Kidney (tissue), 10 donors: ENCODE measurements at regions not wholly inside any gene's neighbourhood (a gene's known extent, or its start where the extent isn't known, plus 50 kb on each side); places are given as distances from the start of the nearest gene placed in this dataset.
"Not testable (repeated sequence)": the region's sequence is repeated elsewhere in the genome, so short reads cannot be mapped to it uniquely, and the experiment has no call there.

ENCODE experiments used
- DNase-seq, 5 donors: peaks; one replicate each; pipeline ENCODE4 v3.0.0-alpha.2; 2013 to 2020
- FAIRE-seq: peaks from 2 replicates; lab custom pipeline; 2012; peaks lifted over from hg19 to GRCh38; lab: Jason Lieb, UNC
- H3K27ac ChIP-seq, 2 donors: one replicate each; pipeline ENCODE4 v1.7.0; 2013; ENCODE audit warnings: low read depth in 2 of 2, low read length in 2 of 2, inconsistent platforms in 1 of 2
- H3K27me3 ChIP-seq: one replicate; pipeline ENCODE4 v1.7.1; 2013; ENCODE audit warnings: low read length, inconsistent platforms; ENCODE audit not compliant: control insufficient read depth, insufficient read depth
- H3K36me3 ChIP-seq, 3 donors: one replicate each; pipeline versions ENCODE4 v1.7.0 to v1.7.1; 2013; ENCODE audit warnings: low read length in 3 of 3, control low read depth in 1 of 3, inconsistent platforms in 1 of 3; ENCODE audit not compliant: insufficient read depth in 3 of 3, control insufficient read depth in 2 of 3
- H3K4me1 ChIP-seq, 3 donors: one replicate each; pipeline versions ENCODE4 v1.7.0 to v1.7.1; 2013; ENCODE audit warnings: low read length in 3 of 3, inconsistent platforms in 1 of 3, low read depth in 1 of 3; ENCODE audit not compliant: control insufficient read depth in 2 of 3, insufficient read depth in 2 of 3
- H3K4me3 ChIP-seq, 3 donors: one replicate each; pipeline versions ENCODE4 v1.7.0 to v1.8.1; 2013; ENCODE audit warnings: low read length in 3 of 3, control low read depth in 1 of 3, inconsistent platforms in 1 of 3
- H3K9ac ChIP-seq, 3 donors: one replicate each; pipeline versions ENCODE4 v1.7.0 to v1.7.1; 2013; ENCODE audit warnings: low read length in 3 of 3, control low read depth in 1 of 3, inconsistent platforms in 1 of 3
- H3K9me3 ChIP-seq, 3 donors: one replicate each; pipeline versions ENCODE4 v1.7.0 to v1.7.1; 2013; ENCODE audit warnings: low read length in 3 of 3, control low read depth in 1 of 3, inconsistent platforms in 1 of 3; ENCODE audit not compliant: control insufficient read depth in 2 of 3, insufficient read depth in 1 of 3
- intact Hi-C: fragments of 100-400 bp; cut with DNase I; formaldehyde crosslinking; loops from one replicate; pipeline ENCODE4 v1.11.1; 2022
- donor health status: control.
- donor health status: control.
- donor health status: DM: yes; HTN: yes; CAD: no.
- donor health status: Normal renal cell carcinoma (clear cell type).

DNA sequence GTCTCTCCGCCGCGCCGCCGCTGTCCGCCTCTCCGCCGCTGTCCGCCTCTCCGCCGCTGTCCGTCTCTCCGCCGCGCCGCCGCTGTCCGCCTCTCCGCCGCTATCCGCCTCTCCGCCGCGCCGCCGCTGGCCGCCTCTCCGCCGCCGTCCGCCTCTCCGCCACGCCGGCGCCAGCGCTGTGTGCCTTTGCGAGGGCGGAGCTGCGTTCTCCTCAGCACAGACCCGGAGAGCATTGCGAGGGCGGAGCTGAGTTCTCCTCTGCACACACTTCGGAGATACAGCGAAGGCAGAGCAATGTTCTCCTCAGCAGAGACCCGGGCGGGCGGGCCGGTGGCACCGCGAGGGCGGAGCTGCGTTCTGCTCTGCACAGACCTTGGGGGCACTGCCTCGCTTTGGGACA lies 327.4 kb upstream of the PLGLB1 start:
- H3K36me3 ChIP-seq, H3K4me1 ChIP-seq, H3K4me3 ChIP-seq, FAIRE-seq, H3K9ac ChIP-seq, H3K27me3 ChIP-seq, DNase-seq, H3K27ac ChIP-seq, intact Hi-C loops, H3K9me3 ChIP-seq: not testable (repeated sequence)

GRCh38 chr2:87352178-87352934 lies 330.7 kb upstream of the PLGLB1 start:
- H3K9ac ChIP-seq, H3K27me3 ChIP-seq, FAIRE-seq, intact Hi-C loops, H3K27ac ChIP-seq, H3K4me3 ChIP-seq, H3K9me3 ChIP-seq, H3K4me1 ChIP-seq, H3K36me3 ChIP-seq: not testable (repeated sequence)
- DNase-seq: peak in 1 of 5 donors; percentile 41

DNA sequence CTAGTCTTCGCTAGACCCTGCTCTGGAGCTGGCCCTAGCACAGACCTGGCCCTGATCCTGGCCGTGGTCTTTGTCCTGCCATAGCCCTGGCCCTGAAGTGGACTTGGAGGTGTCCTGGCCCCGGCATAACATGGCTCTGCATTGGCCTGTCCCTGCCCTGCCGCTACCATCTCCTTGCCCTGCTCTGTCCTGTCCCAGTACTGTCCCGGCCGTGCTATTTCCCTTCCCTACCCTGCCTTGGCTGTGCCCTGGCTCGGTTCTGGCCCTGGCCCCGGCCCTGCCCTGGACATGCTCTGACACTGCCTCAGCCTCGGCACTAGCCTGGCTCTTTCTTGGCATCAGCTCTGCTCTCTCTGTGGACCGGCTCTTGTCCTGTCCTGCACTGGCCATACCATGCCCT lies 331.8 kb upstream of the PLGLB1 start:
- H3K27me3 ChIP-seq, FAIRE-seq, H3K36me3 ChIP-seq, H3K27ac ChIP-seq, H3K9ac ChIP-seq, H3K4me3 ChIP-seq, DNase-seq, H3K4me1 ChIP-seq, H3K9me3 ChIP-seq, intact Hi-C loops: not testable (repeated sequence)

GRCh38 chr2:87354102-87354501 lies 332.5 kb upstream of the PLGLB1 start:
- H3K9me3 ChIP-seq, FAIRE-seq, H3K27ac ChIP-seq, intact Hi-C loops, DNase-seq, H3K27me3 ChIP-seq, H3K36me3 ChIP-seq, H3K4me1 ChIP-seq, H3K9ac ChIP-seq, H3K4me3 ChIP-seq: not testable (repeated sequence)

DNA sequence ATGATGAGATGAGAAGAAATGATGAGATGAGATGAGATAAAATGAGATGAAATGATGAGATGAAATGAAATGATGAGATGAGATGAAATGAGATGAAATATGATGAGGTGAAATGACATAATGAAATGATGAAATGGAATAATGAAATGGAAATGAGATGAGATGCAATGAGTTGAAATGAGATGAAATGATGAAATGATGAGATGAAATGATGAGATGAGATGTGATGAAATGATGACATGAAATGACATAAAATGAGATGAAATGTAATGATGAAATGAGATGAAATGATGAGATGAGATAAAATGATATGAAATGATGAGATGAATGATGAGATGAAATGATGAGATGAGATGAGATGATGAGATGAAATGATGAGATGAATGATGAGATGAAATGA lies 338.6 kb upstream of the PLGLB1 start:
- H3K36me3 ChIP-seq, FAIRE-seq, intact Hi-C loops, H3K9ac ChIP-seq, H3K27ac ChIP-seq, H3K27me3 ChIP-seq, DNase-seq, H3K4me1 ChIP-seq, H3K9me3 ChIP-seq, H3K4me3 ChIP-seq: not testable (repeated sequence)

DNA sequence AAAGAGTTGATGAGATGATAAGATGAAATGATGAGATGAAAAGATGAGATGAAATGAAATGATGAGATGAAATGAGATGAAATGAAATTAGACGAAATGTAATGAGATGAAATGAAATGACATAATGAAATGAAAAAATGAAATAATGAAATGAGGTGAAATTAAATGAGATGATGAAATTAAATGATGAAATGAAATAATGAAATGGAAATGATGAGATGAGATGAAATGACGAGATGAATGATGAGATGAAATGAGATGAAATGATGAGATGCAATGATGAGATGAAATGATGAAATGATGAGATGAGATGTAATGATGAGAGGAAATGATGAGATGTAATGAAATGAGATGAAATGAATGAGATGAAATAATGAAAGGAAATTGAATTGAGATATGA lies 339.3 kb upstream of the PLGLB1 start:
- H3K27ac ChIP-seq, H3K9me3 ChIP-seq, intact Hi-C loops, H3K27me3 ChIP-seq, H3K36me3 ChIP-seq, DNase-seq, H3K4me3 ChIP-seq, H3K4me1 ChIP-seq, H3K9ac ChIP-seq, FAIRE-seq: not testable (repeated sequence)

- H3K9ac ChIP-seq, H3K36me3 ChIP-seq, intact Hi-C loops, H3K27me3 ChIP-seq, H3K9me3 ChIP-seq, H3K4me3 ChIP-seq, H3K27ac ChIP-seq, DNase-seq, H3K4me1 ChIP-seq, FAIRE-seq: not testable (repeated sequence)
Measured at GRCh38 chr2:87361805-87362204, 340.2 kb upstream of the PLGLB1 start.

DNA sequence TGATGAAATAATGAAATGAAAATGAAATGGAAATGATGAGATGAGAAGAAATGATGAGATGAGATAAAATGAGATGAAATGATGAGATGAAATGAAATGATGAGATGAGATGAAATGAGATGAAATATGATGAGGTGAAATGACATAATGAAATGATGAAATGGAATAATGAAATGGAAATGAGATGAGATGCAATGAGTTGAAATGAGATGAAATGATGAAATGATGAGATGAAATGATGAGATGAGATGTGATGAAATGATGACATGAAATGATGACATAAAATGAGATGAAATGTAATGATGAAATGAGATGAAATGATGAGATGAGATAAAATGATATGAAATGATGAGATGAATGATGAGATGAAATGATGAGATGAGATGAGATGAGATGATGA lies 342.7 kb upstream of the PLGLB1 start:
- H3K4me3 ChIP-seq, H3K9ac ChIP-seq, intact Hi-C loops, H3K9me3 ChIP-seq, H3K36me3 ChIP-seq, DNase-seq, FAIRE-seq, H3K27ac ChIP-seq, H3K4me1 ChIP-seq, H3K27me3 ChIP-seq: not testable (repeated sequence)
